GM18907 (cell line): ENCODE measurements at regions not wholly inside any gene's neighbourhood (a gene's known extent, or its start where the extent isn't known, plus 50 kb on each side); places are given as distances from the start of the nearest gene placed in this dataset.

Experiments
- ATAC-seq: cut with Tn5 transposase; IDR thresholded peaks from one replicate; pipeline ENCODE4 v1.9.1; 2021; ENCODE audit warnings: mild to moderate bottlenecking, moderate library complexity; ENCODE audit not compliant: unreplicated experiment

DNA sequence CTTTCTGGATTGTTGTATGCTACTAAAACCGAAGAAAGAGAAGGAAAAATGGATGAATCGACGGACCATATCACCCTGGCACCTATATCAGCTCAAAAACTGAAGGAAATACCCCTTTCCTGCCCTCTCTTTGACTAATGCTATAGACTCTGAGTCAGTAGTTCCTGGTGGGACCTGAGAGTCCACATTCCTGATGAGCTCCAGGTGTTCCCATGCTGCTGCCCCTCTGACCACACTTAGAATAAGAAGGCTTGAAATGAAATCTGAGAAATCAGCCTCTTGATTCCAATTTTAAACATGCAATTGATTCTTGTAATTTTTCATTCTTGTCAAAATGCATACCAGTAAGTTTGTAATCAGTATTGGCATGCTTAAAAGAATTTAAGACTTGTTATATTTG lies 75.2 kb downstream of the PRL start:
- ATAC-seq = no peak

- no peak for ATAC-seq
Observed at GRCh38 chr6:22222469-22222868, 74.4 kb downstream of the PRL start.

DNA sequence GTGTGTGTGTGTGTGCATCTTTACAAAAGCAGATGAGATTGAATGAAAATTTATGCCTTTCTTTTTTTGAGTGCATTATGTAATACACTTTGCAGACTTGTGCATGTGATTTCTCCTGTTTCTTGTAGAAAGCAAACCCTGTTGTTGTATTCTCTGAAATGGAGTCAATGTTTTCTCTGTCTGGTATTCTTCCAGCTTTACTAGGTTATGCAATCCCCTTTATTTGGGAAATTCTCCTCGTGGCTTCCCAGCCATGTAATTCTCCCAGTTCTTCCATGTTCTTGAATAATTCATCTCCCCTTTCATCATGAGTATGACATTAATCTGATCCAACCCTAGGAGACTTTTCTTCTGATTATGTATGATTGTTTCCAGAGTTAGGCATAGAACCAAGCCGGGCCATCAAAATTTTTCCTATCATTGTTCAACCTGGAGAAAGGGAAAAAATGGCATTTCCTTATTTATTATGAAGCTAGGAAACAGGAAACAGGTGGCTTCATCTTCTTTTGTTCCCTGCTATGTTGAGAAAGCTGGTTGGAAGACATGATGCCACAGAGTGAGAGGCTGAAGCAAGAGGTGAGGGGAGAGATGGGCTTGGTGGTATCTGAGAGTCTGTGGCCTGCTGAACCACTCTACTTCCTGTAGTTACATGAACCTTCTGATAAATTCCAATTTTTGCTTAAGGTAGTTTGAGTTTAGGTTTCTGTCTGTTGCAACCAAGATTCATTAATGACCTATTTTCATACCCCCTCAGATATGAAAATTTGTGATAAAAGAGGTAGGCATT lies 68.8 kb downstream of the PRL start:
- ATAC-seq = no peak

DNA sequence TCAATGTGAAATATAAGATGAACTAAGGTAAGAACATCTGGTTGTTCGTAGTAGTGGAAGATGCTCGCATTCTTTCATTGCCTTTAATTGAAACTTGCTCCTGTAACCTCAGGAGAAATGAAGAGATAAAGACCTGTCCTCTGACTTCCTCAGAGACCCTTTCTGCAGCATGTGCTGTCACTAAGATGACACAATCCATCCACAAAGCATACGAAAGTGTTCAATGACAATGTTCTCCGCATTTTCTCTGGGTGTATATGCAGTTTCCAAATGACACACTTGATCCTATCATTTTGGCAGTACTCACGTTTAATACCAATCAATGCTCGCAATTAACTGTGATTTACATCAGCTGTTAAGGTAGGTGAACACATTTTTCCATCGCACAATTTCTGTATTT lies 65.8 kb downstream of the PRL start:
- no peak for ATAC-seq

- ATAC-seq = no peak
Observed at GRCh38 chr6:22231616-22232015, 65.2 kb downstream of the PRL start.

DNA sequence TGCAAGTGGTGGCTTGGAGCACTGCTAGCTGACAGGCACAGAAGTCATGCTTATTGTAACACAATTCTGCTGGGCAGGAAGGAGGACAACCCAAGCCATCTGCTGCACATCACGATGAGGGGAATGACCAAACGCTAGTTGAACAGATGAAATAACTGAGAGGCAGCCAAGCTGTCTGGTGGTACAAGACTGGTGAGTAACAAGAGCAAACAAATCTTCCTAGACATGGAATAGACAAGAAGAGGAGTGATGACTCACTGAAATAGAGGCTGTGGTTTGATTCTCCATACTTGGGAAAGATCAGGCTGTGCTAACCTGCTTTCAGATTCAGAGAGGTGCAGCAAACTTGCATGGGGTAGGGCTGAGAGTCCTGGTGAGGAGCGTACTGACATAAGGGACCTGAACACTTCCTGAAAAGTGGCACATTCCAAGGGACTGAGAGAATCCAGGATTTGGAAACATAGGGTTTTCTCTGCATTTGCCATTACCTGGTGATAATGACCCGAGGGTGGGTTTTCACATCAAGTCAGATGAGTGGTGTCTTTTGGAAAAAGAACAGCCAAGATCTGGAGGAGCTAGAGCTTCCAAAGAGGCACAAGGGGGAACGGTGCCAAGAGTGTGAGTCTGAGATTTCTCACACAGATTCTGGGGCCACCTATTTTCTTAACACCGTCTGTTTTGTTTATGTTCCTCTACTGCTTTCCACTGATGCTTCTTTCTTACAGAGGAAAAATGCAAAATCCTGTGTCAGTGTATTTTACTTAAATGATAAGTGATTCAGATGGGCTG lies 60.0 kb downstream of the PRL start:
- no peak for ATAC-seq
